Tibial artery (tissue), 4 donors: ENCODE measurements at regions not wholly inside any gene's neighbourhood (a gene's known extent, or its start where the extent isn't known, plus 50 kb on each side); places are given as distances from the start of the nearest gene placed in this dataset.

Source experiments
- DNase-seq, 2 donors: peaks; one replicate each; pipeline ENCODE4 v3.0.0-alpha.2; 2019
- H3K27ac ChIP-seq, 2 donors: fragments of 200-600 bp; sonication (generic) in 1 of 2; 1 replicate in 1 of 2; 2 replicates in 1 of 2; pipeline ENCODE4 v1.5.1; 2018 to 2019; ENCODE audit warnings: mild to moderate bottlenecking in 1 of 2
- H3K27me3 ChIP-seq, 2 donors: fragments of 200-600 bp; sonication (generic) in 1 of 2; one replicate each; pipeline versions ENCODE4 v1.5.1 to v1.6.0; 2016 to 2019
- H3K36me3 ChIP-seq, 3 donors: fragments of 200-600 bp; sonication (generic) in 2 of 3; one replicate each; pipeline ENCODE4 v1.5.1; 2016 to 2019; ENCODE audit warnings: mild to moderate bottlenecking in 2 of 3
- H3K4me1 ChIP-seq, 4 donors: fragments of 200-600 bp; sonication (generic) in 2 of 4; 1 replicate in 3 of 4; 2 replicates in 1 of 4; pipeline ENCODE4 v1.5.1; 2016 to 2019
- H3K4me3 ChIP-seq, 2 donors: fragments of 200-600 bp; sonication (generic) in 1 of 2; 1 replicate in 1 of 2; 2 replicates in 1 of 2; pipeline ENCODE4 v1.5.1; 2018 to 2019; ENCODE audit warnings: mild to moderate bottlenecking in 2 of 2
- H3K9me3 ChIP-seq, 3 donors: fragments of 200-600 bp; sonication (generic) in 1 of 3; one replicate each; pipeline ENCODE4 v1.5.1; 2016 to 2019
- intact Hi-C: fragments of 100-400 bp; cut with DNase I; formaldehyde crosslinking; loops from one replicate; pipeline ENCODE4 v1.15.0; 2023; ENCODE audit warnings: low total_unique reads
- TF ChIP-seq, protein P1 (sequence below), 2 experiments: fragments of 200-600 bp in 1 of 2; fragments of 450-650 bp in 1 of 2; IDR thresholded peaks; one replicate each; pipeline ENCODE4 v1.5.1; 2017 to 2019; ENCODE audit warnings: antibody characterized with exemption in 2 of 2, mild to moderate bottlenecking in 1 of 2, moderate library complexity in 1 of 2

- Histone ChIP-seq H3K4me1 (no peaks in the 10 kb centered on the region), H3K36me3 (no peaks in the 10 kb centered on the region), H3K27ac (no peak overlapping the region), H3K9me3 (no peaks in the 10 kb centered on the region), H3K27me3 (no peaks in the 10 kb centered on the region), H3K4me3 (no peak overlapping the region)
- TF ChIP-seq, protein P1, sequence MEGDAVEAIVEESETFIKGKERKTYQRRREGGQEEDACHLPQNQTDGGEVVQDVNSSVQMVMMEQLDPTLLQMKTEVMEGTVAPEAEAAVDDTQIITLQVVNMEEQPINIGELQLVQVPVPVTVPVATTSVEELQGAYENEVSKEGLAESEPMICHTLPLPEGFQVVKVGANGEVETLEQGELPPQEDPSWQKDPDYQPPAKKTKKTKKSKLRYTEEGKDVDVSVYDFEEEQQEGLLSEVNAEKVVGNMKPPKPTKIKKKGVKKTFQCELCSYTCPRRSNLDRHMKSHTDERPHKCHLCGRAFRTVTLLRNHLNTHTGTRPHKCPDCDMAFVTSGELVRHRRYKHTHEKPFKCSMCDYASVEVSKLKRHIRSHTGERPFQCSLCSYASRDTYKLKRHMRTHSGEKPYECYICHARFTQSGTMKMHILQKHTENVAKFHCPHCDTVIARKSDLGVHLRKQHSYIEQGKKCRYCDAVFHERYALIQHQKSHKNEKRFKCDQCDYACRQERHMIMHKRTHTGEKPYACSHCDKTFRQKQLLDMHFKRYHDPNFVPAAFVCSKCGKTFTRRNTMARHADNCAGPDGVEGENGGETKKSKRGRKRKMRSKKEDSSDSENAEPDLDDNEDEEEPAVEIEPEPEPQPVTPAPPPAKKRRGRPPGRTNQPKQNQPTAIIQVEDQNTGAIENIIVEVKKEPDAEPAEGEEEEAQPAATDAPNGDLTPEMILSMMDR (IDR thresholded peaks at IDR 0.05): no peak
- intact Hi-C loops: no loop called here
- no peak for DNase-seq
Measured at GRCh38 chr13:86810361-86810760, 860.8 kb upstream of the SLITRK5 start.

- TF ChIP-seq, protein P1 (IDR thresholded peaks at IDR 0.05): no peak
- Histone ChIP-seq H3K9me3 (no peaks in the 10 kb centered on the region), H3K36me3 (no peaks in the 10 kb centered on the region), H3K4me3 (no peak overlapping the region), H3K27ac (no peak overlapping the region), H3K4me1 (no peaks in the 10 kb centered on the region), H3K27me3 (no peaks in the 10 kb centered on the region)
- no peak for DNase-seq
- intact Hi-C loops: no loop called here
Measured at GRCh38 chr13:86813198-86813597, 858.0 kb upstream of the SLITRK5 start.

- no peak overlapping the region for H3K27ac ChIP-seq
- no peaks in the 10 kb centered on the region for H3K9me3 ChIP-seq
- no peaks in the 10 kb centered on the region for H3K27me3 ChIP-seq
- H3K36me3 ChIP-seq: no peaks in the 10 kb centered on the region
- intact Hi-C loops: no loop called here
- DNase-seq: no peak
- H3K4me1 ChIP-seq: no peaks in the 10 kb centered on the region
- H3K4me3 ChIP-seq: no peak overlapping the region
- TF ChIP-seq, protein P1 (IDR thresholded peaks at IDR 0.05): no peak
Measured at GRCh38 chr13:86825410-86825809, 845.8 kb upstream of the SLITRK5 start.

GRCh38 chr13:86826232-86826631 lies 844.9 kb upstream of the SLITRK5 start:
- intact Hi-C loops: no loop called here
- DNase-seq: no peak
- no peak overlapping the region for H3K4me3 ChIP-seq
- TF ChIP-seq, protein P1 (IDR thresholded peaks at IDR 0.05): no peak
- H3K36me3 ChIP-seq: no peaks in the 10 kb centered on the region
- no peak overlapping the region for H3K27ac ChIP-seq
- H3K9me3 ChIP-seq: no peaks in the 10 kb centered on the region
- H3K4me1 ChIP-seq: no peaks in the 10 kb centered on the region
- no peaks in the 10 kb centered on the region for H3K27me3 ChIP-seq

GRCh38 chr13:86830046-86830445 lies 841.1 kb upstream of the SLITRK5 start:
- H3K4me3 ChIP-seq: no peak overlapping the region
- no peaks in the 10 kb centered on the region for H3K36me3 ChIP-seq
- no peaks in the 10 kb centered on the region for H3K4me1 ChIP-seq
- DNase-seq: no peak
- intact Hi-C loops: no loop called here
- H3K27me3 ChIP-seq: no peaks in the 10 kb centered on the region
- H3K9me3 ChIP-seq: no peaks in the 10 kb centered on the region
- H3K27ac ChIP-seq: no peak overlapping the region
- TF ChIP-seq, protein P1 (IDR thresholded peaks at IDR 0.05): no peak

DNA sequence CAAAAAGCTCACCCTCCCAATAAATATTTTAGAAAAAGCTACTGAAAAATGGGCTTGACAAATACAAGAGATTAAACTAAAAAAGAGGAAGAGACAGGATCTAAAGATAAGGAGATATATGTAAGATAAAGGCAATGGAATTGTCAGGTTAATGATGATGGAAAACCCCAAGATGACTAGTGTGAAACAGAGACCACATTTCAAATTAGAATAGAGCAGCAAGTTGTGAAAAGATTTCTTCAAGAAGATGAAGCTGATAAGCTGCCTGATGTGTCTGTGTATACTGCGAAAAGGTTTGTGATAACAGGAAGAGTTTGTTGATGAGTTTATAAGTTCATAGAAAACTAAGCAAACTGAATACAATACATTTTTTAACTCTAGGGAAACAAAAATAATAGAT lies 840.1 kb upstream of the SLITRK5 start:
- Histone ChIP-seq H3K4me3 (no peak overlapping the region), H3K27ac (no peak overlapping the region), H3K36me3 (no peaks in the 10 kb centered on the region), H3K27me3 (no peaks in the 10 kb centered on the region), H3K4me1 (no peaks in the 10 kb centered on the region), H3K9me3 (peaks cover 0 to under 1% (median 0%) of the 10 kb centered on the region in 3 donors)
- intact Hi-C loops: no loop called here
- TF ChIP-seq, protein P1 (IDR thresholded peaks at IDR 0.05): no peak
- no peak for DNase-seq
